ENCODE measurements at regions not wholly inside any gene's neighbourhood (a gene's known extent, or its start where the extent isn't known, plus 50 kb on each side); places are given as distances from the start of the nearest gene placed in this dataset.

DNA sequence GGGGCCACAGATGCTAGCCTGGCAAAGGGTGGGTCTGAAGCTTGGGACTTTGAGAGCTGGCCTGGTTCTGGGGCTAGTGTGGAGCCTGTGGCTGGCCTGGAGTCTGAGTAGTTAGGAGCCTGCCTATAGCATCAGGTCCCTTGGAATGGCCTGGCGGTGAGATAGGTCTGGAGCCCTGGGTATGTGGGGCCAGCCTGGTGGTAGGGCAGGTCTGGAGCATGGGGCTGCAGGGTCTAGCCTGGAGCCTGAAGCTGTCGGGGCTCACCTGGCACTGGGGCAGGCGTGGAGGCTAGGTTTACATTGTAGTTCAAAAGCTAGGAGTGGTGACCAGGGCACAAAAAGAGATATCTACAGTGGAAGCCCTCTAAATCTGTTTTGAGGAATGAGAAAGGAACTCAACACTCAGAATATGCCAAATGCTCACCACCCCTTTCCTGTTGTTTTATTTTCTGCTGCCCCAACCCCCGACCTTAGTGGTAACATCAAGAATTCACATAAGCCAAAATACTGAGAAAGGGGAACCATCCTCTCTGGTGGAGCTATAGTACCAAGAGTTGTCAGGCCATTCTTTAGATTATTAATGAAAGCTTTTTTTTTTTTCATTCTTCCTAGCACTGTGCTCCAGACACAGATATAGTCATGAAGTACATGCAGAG is 100.3 kb downstream of the TANC2 start:
- intact Hi-C loops (cut with DNase I; ENCODE audit: low total_unique reads): no loop called here
- WGBS, 2 donors: 95 to 97% methylated on average over 4 of the region's 4 CpGs
- TF ChIP-seq POLR2A (IDR thresholded peaks at IDR 0.05): no peak
- TF ChIP-seq, protein P1, sequence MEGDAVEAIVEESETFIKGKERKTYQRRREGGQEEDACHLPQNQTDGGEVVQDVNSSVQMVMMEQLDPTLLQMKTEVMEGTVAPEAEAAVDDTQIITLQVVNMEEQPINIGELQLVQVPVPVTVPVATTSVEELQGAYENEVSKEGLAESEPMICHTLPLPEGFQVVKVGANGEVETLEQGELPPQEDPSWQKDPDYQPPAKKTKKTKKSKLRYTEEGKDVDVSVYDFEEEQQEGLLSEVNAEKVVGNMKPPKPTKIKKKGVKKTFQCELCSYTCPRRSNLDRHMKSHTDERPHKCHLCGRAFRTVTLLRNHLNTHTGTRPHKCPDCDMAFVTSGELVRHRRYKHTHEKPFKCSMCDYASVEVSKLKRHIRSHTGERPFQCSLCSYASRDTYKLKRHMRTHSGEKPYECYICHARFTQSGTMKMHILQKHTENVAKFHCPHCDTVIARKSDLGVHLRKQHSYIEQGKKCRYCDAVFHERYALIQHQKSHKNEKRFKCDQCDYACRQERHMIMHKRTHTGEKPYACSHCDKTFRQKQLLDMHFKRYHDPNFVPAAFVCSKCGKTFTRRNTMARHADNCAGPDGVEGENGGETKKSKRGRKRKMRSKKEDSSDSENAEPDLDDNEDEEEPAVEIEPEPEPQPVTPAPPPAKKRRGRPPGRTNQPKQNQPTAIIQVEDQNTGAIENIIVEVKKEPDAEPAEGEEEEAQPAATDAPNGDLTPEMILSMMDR (IDR thresholded peaks at IDR 0.05): no peak
- no peak for DNase-seq (ENCODE audit: low spot score in 2 of 2)
- H3K4me3 ChIP-seq (ENCODE audit: low read depth, poor library complexity, severe bottlenecking): no peak overlapping the region

DNA sequence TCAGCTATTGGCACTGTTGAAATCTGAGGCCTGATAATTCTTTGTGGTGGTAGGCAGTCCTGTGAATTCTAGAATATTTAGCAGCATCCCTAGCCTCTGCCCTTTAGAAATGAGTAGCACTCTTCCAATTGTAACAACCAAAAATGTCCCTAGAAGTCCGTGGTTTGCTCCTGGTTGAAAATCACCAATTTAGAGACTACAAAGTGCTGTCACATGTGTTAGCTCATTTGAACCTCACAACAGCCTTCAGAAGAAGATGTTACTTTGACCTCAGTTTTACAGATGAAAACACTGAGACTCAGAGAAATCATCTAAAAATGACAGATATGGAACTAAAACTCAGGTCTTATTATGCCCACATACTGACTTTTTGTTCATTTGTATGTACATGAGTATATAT is 103.2 kb downstream of the TANC2 start:
- no peak overlapping the region for H3K4me3 ChIP-seq (ENCODE audit: low read depth, poor library complexity, severe bottlenecking)
- TF ChIP-seq, protein P1 (IDR thresholded peaks at IDR 0.05): no peak
- TF ChIP-seq POLR2A (IDR thresholded peaks at IDR 0.05): no peak
- no peak for DNase-seq (ENCODE audit: low spot score in 2 of 2)
- intact Hi-C loops (cut with DNase I; ENCODE audit: low total_unique reads): no loop called here
- 83 to 87% methylated on average over 1 of the region's 1 CpG for WGBS, 2 donors

DNA sequence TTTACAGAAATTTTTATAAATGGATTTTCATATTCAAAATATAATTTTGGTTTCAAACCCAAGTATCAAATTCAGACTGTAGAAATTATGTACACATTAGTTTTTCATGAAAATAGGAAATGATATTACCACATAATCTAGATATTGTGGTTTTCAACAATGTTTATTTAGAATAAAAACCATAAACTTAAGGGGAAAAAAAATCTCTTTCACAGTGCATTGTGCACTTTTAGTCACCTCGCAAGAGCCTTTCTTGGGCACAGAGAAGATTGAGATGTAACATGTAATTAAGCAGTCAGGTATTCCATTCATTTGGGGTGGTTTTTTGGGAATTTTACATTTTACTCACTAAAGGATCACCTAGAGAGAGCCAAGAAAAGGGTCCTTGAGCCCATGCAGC is 104.0 kb downstream of the TANC2 start:
- no peak for TF ChIP-seq POLR2A (IDR thresholded peaks at IDR 0.05)
- TF ChIP-seq, protein P1 (IDR thresholded peaks at IDR 0.05): no peak
- no peak overlapping the region for H3K4me3 ChIP-seq (ENCODE audit: low read depth, poor library complexity, severe bottlenecking)
- no peak for DNase-seq (ENCODE audit: low spot score in 2 of 2)
- intact Hi-C loops (cut with DNase I; ENCODE audit: low total_unique reads): no loop called here
- 96 to 97% methylated on average over 1 of the region's 1 CpG for WGBS, 2 donors

DNA sequence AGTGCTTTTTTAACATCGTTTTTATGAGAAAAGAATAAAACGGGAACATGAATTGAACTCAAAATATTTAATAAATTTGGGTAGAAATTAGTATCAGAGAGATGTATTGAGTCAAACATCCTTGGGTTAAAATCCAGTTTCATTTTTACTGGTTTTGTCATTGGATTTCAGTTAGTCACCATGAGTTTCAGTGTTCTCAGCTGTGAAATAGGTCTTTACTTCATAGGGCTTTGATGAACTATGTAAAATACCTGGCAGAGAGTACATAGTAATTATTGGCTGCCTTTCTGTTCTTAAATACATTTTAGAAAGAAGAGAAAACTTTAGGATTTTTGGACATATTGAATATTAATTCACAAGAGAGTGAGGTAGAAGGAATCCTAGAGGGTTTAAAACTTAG is 105.8 kb downstream of the TANC2 start:
- intact Hi-C loops (cut with DNase I; ENCODE audit: low total_unique reads): no loop called here
- no peak for TF ChIP-seq POLR2A (IDR thresholded peaks at IDR 0.05)
- TF ChIP-seq, protein P1 (IDR thresholded peaks at IDR 0.05): no peak
- DNase-seq (ENCODE audit: low spot score in 2 of 2): no peak
- WGBS, 2 donors: 93 to 95% methylated on average over 2 of the region's 2 CpGs
- H3K4me3 ChIP-seq (ENCODE audit: low read depth, poor library complexity, severe bottlenecking): no peak overlapping the region

DNA sequence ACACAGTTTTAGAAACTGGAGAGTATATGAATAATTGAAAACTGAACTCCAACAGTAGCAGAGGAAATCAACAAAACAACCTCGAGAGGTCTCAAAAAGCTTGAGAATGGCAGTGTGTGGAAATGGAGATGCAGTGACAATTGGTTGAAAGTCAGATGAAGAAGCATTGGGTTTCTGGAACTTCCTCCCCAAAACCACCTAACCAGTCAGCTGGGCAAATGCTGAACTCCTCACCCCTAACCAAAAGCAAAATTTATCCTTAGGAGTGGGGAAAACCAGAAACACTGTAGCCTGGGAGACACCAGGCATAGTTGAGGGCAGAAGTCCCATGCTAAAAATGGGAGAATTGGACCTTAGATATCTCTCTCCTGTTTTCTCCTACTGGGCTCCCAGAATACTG is 109.9 kb downstream of the TANC2 start:
- TF ChIP-seq, protein P1 (IDR thresholded peaks at IDR 0.05): no peak
- TF ChIP-seq POLR2A (IDR thresholded peaks at IDR 0.05): no peak
- H3K4me3 ChIP-seq (ENCODE audit: low read depth, poor library complexity, severe bottlenecking): no peak overlapping the region
- intact Hi-C loops (cut with DNase I; ENCODE audit: low total_unique reads): no loop called here
- 82 to 85% methylated on average over 1 of the region's 1 CpG for WGBS, 2 donors
- DNase-seq (ENCODE audit: low spot score in 2 of 2): no peak

DNA sequence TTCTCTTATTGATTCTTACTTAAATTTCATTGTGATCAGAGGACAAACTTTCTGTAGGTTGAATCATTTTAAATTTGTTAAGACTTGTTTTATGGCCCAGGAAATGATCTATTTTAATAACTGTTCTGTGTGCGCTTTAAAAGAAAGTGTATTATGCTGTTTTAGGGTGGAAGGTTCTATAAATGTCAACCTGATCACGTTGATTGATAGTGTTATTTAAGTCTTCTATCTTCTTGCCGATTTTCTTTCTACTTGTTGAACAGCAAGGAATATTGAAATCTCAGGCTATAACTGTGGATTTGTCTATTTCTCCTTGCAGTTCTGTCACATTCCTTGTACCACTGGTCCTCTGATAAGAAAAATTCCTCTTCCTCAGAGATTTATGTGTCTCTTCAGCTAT is 112.7 kb downstream of the TANC2 start:
- intact Hi-C loops (cut with DNase I; ENCODE audit: low total_unique reads): no loop called here
- WGBS, 2 donors: 47 to 51% methylated on average over 3 of the region's 3 CpGs
- TF ChIP-seq, protein P1 (IDR thresholded peaks at IDR 0.05): no peak
- no peak for TF ChIP-seq POLR2A (IDR thresholded peaks at IDR 0.05)
- DNase-seq (ENCODE audit: low spot score in 2 of 2): no peak
- H3K4me3 ChIP-seq (ENCODE audit: low read depth, poor library complexity, severe bottlenecking): no peak overlapping the region
